CD4-positive, alpha-beta T cell (primary cell): ENCODE measurements at regions not wholly inside any gene's neighbourhood (a gene's known extent, or its start where the extent isn't known, plus 50 kb on each side); places are given as distances from the start of the nearest gene placed in this dataset.

Experiments
- ATAC-seq: fragments of 200-7000 bp; cut with Tn5 transposase; one replicate; pipeline ENCODE4 v1.10.0; 2022; ENCODE audit warnings: mild to moderate bottlenecking; ENCODE audit not compliant: poor library complexity
- CTCF ChIA-PET: fragments of 350-600 bp; sonication (Branson Sonifier 250); formaldehyde crosslinking; loops from one replicate; lab custom pipeline; 2021; ENCODE audit warnings: antibody characterized with exemption, inconsistent platforms; lab: Charles Lee
- POLR2A ChIA-PET: fragments of 350-600 bp; sonication (Branson Sonifier 250); formaldehyde crosslinking; loops from one replicate; lab custom pipeline; 2021; ENCODE audit warnings: antibody characterized with exemption, inconsistent platforms; lab: Charles Lee
- DNase-seq, 14 experiments: peaks; one replicate each; pipeline ENCODE4 v3.0.0-alpha.2; 2013 to 2020; ENCODE audit warnings: mixed read lengths in 2 of 14
- H3K27ac ChIP-seq, 2 donors: one replicate each; pipeline versions ENCODE4 v1.5.1 to v1.7.0; 2013; ENCODE audit warnings: low read length in 2 of 2, low read depth in 1 of 2, mild to moderate bottlenecking in 1 of 2
- H3K27me3 ChIP-seq, 2 experiments: 1 replicate in 1 of 2; 2 replicates in 1 of 2; pipeline versions ENCODE4 v1.6.1 to v1.7.0; 2013; ENCODE audit warnings: low read length in 2 of 2, control low read depth in 1 of 2, mild to moderate bottlenecking in 1 of 2, moderate library complexity in 1 of 2; ENCODE audit not compliant: insufficient read depth in 2 of 2, control insufficient read depth in 1 of 2
- H3K36me3 ChIP-seq: one replicate; pipeline ENCODE4 v1.6.1; 2013; ENCODE audit warnings: low read length, control low read depth; ENCODE audit not compliant: insufficient read depth
- H3K4me1 ChIP-seq: one replicate; pipeline ENCODE4 v1.6.1; 2013; ENCODE audit warnings: low read length, control low read depth; ENCODE audit not compliant: insufficient read depth
- H3K4me3 ChIP-seq: one replicate; pipeline ENCODE4 v1.5.1; 2013; ENCODE audit warnings: mild to moderate bottlenecking, low read length, moderate library complexity
- H3K9me3 ChIP-seq, 2 experiments: 1 replicate in 1 of 2; 2 replicates in 1 of 2; pipeline versions ENCODE4 v1.6.1 to v1.7.0; 2013; ENCODE audit warnings: low read length in 2 of 2, mild to moderate bottlenecking in 2 of 2, control low read depth in 1 of 2, moderate library complexity in 1 of 2; ENCODE audit not compliant: control insufficient read depth in 1 of 2, insufficient read depth in 1 of 2
- H3K27ac Mint-ChIP-seq: one replicate; pipeline ENCODE4 v1.8.0; 2020; ENCODE audit warnings: mixed read lengths
- H3K27me3 Mint-ChIP-seq: one replicate; pipeline ENCODE4 v1.8.0; 2021; ENCODE audit warnings: mixed read lengths
- H3K36me3 Mint-ChIP-seq: one replicate; pipeline ENCODE4 v1.8.0; 2021; ENCODE audit warnings: low read depth, mixed read lengths
- H3K4me1 Mint-ChIP-seq: one replicate; pipeline ENCODE4 v1.8.0; 2021; ENCODE audit warnings: low read depth, mixed read lengths
- H3K4me3 Mint-ChIP-seq: one replicate; pipeline ENCODE4 v1.8.0; 2020; ENCODE audit warnings: mild to moderate bottlenecking, mixed read lengths
- H3K9me3 Mint-ChIP-seq: one replicate; pipeline ENCODE4 v1.8.0; 2020; ENCODE audit warnings: mixed read lengths
- intact Hi-C, 2 experiments: fragments of 100-400 bp; cut with DNase I in 1 of 2; cut with micrococcal nuclease in 1 of 2; formaldehyde crosslinking; loops; one replicate each; pipeline versions ENCODE4 v1.15.1 to v1.9.0; 2023 to 2025; cut with DNase I, micrococcal nuclease
- TF ChIP-seq, protein P1 (sequence below): fragments of 200-600 bp; IDR thresholded peaks from one replicate; pipeline ENCODE4 v1.8.0; 2022; ENCODE audit warnings: antibody characterized with exemption, mild to moderate bottlenecking

GRCh38 chr3:176650478-176650877, 546.8 kb downstream of the TBL1XR1 start:
- Mint-ChIP-seq H3K27ac (no peak overlapping the region), H3K9me3 (no peaks in the 10 kb centered on the region), H3K4me3 (no peak overlapping the region), H3K27me3 (no peaks in the 10 kb centered on the region), H3K36me3 (no peaks in the 10 kb centered on the region), H3K4me1 (no peaks in the 10 kb centered on the region)
- ChIA-PET CTCF (interaction anchor here (0.6 kb wide), 1 partner anchor 32 kb away, joined by 3 read pairs; no protein-coding TSS in a partner anchor), POLR2A (no interaction called here)
- Histone ChIP-seq H3K27me3 (no peaks in the 10 kb centered on the region), H3K4me1 (no peaks in the 10 kb centered on the region), H3K4me3 (no peak overlapping the region), H3K36me3 (no peaks in the 10 kb centered on the region), H3K27ac (no peak overlapping the region), H3K9me3 (no peaks in the 10 kb centered on the region)
- TF ChIP-seq, protein P1, sequence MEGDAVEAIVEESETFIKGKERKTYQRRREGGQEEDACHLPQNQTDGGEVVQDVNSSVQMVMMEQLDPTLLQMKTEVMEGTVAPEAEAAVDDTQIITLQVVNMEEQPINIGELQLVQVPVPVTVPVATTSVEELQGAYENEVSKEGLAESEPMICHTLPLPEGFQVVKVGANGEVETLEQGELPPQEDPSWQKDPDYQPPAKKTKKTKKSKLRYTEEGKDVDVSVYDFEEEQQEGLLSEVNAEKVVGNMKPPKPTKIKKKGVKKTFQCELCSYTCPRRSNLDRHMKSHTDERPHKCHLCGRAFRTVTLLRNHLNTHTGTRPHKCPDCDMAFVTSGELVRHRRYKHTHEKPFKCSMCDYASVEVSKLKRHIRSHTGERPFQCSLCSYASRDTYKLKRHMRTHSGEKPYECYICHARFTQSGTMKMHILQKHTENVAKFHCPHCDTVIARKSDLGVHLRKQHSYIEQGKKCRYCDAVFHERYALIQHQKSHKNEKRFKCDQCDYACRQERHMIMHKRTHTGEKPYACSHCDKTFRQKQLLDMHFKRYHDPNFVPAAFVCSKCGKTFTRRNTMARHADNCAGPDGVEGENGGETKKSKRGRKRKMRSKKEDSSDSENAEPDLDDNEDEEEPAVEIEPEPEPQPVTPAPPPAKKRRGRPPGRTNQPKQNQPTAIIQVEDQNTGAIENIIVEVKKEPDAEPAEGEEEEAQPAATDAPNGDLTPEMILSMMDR = no peak
- intact Hi-C loops = no loop called here
- no peak for ATAC-seq
- no peak for DNase-seq

GRCh38 chr3:176647987-176648386, 549.3 kb downstream of the TBL1XR1 start:
- TF ChIP-seq, protein P1 = no peak
- DNase-seq (no peak), ATAC-seq (no peak)
- no peaks in the 10 kb centered on the region for H3K36me3 Mint-ChIP-seq
- ChIA-PET POLR2A (no interaction called here), CTCF (no interaction called here)
- no peaks in the 10 kb centered on the region for H3K36me3 ChIP-seq
- H3K4me1 Mint-ChIP-seq = no peaks in the 10 kb centered on the region
- H3K27ac ChIP-seq = no peak overlapping the region
- H3K27ac Mint-ChIP-seq = no peak overlapping the region
- no peaks in the 10 kb centered on the region for H3K4me1 ChIP-seq
- no peaks in the 10 kb centered on the region for H3K9me3 ChIP-seq
- no peaks in the 10 kb centered on the region for H3K27me3 ChIP-seq
- no peak overlapping the region for H3K4me3 Mint-ChIP-seq
- H3K27me3 Mint-ChIP-seq = no peaks in the 10 kb centered on the region
- intact Hi-C loops = no loop called here
- no peak overlapping the region for H3K4me3 ChIP-seq
- H3K9me3 Mint-ChIP-seq = peaks cover 2% of the 10 kb centered on the region

DNA sequence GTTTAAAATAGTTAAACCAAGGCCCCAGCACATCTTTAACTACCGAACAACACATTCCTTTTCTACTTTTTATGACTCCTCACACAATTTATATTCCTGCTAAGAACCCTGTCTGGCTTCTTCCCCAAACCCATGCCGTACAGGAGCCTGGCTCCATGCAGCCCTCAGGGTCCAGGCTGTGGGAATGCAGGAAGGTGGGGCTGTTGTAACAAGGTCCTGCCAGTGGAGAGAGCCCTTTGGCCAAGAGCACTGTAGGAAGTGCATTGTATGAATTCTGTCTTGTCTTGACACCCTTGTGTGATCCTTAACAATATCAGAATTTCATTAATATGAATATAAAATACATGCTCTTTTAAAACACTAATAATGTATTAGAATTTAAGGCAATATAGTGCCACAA, 563.8 kb downstream of the TBL1XR1 start:
- ChIA-PET CTCF (no interaction called here), POLR2A (no interaction called here)
- ATAC-seq (no peak), DNase-seq (no peak)
- H3K27ac ChIP-seq = no peak overlapping the region
- no peak overlapping the region for H3K27ac Mint-ChIP-seq
- peaks cover 4% of the 10 kb centered on the region for H3K9me3 Mint-ChIP-seq
- no peaks in the 10 kb centered on the region for H3K9me3 ChIP-seq
- intact Hi-C loops = no loop called here
- H3K27me3 Mint-ChIP-seq = no peaks in the 10 kb centered on the region
- H3K36me3 Mint-ChIP-seq = no peaks in the 10 kb centered on the region
- no peaks in the 10 kb centered on the region for H3K27me3 ChIP-seq
- H3K4me1 ChIP-seq = no peaks in the 10 kb centered on the region
- no peaks in the 10 kb centered on the region for H3K4me1 Mint-ChIP-seq
- H3K36me3 ChIP-seq = no peaks in the 10 kb centered on the region
- no peak overlapping the region for H3K4me3 Mint-ChIP-seq
- TF ChIP-seq, protein P1 = no peak
- no peak overlapping the region for H3K4me3 ChIP-seq
